ENCODE measurements at regions not wholly inside any gene's neighbourhood (a gene's known extent, or its start where the extent isn't known, plus 50 kb on each side); places are given as distances from the start of the nearest gene placed in this dataset.
"Not testable (repeated sequence)": the region's sequence is repeated elsewhere in the genome, so short reads cannot be mapped to it uniquely, and the experiment has no call there.

DNA sequence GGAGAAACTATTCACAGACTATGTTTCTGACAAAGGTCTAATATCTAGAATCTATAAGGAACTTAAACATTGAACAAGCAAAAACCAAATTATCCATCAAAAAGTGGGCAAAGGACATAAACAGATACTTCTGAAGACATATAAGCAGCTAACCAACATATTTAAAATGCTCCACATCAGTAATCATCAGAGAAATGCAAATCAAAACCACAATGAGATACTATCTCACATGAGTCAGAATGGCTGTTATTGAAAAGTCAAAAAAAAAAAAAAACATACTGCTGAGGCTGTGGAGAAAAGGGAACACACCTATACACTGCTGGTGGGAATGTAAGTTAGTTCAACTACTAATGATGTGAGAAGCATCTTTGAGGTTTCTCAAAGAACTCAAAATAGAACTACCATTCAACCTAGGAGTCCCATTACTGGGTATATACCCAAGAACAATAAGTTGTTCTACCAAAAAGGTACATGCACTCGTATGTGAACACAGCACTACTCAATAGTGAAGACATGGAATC, 220.4 kb upstream of the TFPI start:
- Histone ChIP-seq H3K4me3 (no peak overlapping the region), H3K36me3 (ENCODE audit: insufficient read depth in 1 of 2, low read depth in 1 of 2) (no peaks in the 10 kb centered on the region), H3K9me3 (no peaks in the 10 kb centered on the region), H3K4me1 (no peaks in the 10 kb centered on the region), H3K27ac (no peak overlapping the region), H3K27me3 (ENCODE audit: insufficient read depth in 3 of 3, low read length in 2 of 3) (no peaks in the 10 kb centered on the region)
- intact Hi-C loops (cut with DNase I) = no loop called here
- no peak for DNase-seq
- ATAC-seq = no peak
- WGBS, 3 donors = 89 to 93% (median 91%) methylated on average over 1 of the region's 1 CpG
- TF ChIP-seq CTCF (IDR thresholded peaks at IDR 0.05) = no peak

DNA sequence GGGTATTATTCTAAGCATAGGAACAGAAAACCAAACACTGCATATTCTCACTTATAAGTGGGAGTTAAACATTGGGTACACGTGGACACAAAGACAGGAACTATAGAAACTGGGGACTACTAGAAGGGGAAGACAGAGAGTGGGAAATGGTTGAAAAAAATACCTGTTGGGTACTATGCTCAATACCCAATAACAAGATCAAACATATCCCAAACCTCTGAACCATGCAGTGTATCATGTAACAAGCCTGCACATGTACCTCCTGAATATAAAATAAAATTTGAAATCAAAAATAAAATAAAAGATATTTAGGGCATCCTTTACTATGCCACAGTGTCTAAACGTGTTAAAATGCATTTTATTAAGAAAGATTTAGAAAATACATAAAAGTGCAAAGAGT, 221.0 kb upstream of the TFPI start:
- 69 to 81% (median 76%) methylated on average over 2 of the region's 2 CpGs for WGBS, 3 donors
- Histone ChIP-seq H3K27me3 (ENCODE audit: insufficient read depth in 3 of 3, low read length in 2 of 3) (no peaks in the 10 kb centered on the region), H3K9me3 (no peaks in the 10 kb centered on the region), H3K27ac (no peak overlapping the region), H3K36me3 (ENCODE audit: insufficient read depth in 1 of 2, low read depth in 1 of 2) (no peaks in the 10 kb centered on the region), H3K4me1 (no peaks in the 10 kb centered on the region), H3K4me3 (no peak overlapping the region)
- no peak for TF ChIP-seq CTCF (IDR thresholded peaks at IDR 0.05)
- ATAC-seq = no peak
- DNase-seq = no peak
- intact Hi-C loops (cut with DNase I) = no loop called here

DNA sequence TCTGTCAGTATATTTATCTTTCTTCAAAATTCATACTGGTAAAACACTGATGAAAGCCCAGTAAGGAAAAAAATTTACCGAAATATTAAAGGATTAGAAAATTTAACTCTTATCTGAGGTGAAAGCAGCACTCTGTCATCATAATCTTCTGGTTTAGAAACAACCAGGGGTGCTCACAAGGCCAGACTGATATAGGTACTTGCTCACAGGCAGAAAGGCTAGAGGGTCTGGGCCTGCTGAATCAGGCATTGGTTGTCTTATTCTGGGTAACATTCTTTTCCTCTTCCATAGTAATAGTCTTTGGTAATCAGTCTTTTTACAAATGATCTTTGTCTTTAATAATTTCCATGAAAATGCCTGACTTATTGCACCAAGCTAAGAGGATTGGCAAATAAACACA, 221.4 kb upstream of the TFPI start:
- no peaks in the 10 kb centered on the region for H3K4me1 ChIP-seq
- TF ChIP-seq CTCF (IDR thresholded peaks at IDR 0.05) = no peak
- no peaks in the 10 kb centered on the region for H3K36me3 ChIP-seq (ENCODE audit: insufficient read depth in 1 of 2, low read depth in 1 of 2)
- ATAC-seq = no peak
- intact Hi-C loops (cut with DNase I) = no loop called here
- 69 to 83% (median 79%) methylated on average over 1 of the region's 1 CpG for WGBS, 3 donors
- no peak overlapping the region for H3K4me3 ChIP-seq
- DNase-seq = no peak
- no peaks in the 10 kb centered on the region for H3K9me3 ChIP-seq
- no peak overlapping the region for H3K27ac ChIP-seq
- H3K27me3 ChIP-seq (ENCODE audit: insufficient read depth in 3 of 3, low read length in 2 of 3) = no peaks in the 10 kb centered on the region

GRCh38 chr2:187782301-187782700, 228.1 kb upstream of the TFPI start:
- no peak for TF ChIP-seq CTCF (IDR thresholded peaks at IDR 0.05)
- Histone ChIP-seq H3K4me3 (no peak overlapping the region), H3K36me3 (ENCODE audit: insufficient read depth in 1 of 2, low read depth in 1 of 2) (no peaks in the 10 kb centered on the region), H3K9me3 (no peaks in the 10 kb centered on the region), H3K4me1 (no peaks in the 10 kb centered on the region), H3K27me3 (ENCODE audit: insufficient read depth in 3 of 3, low read length in 2 of 3) (no peaks in the 10 kb centered on the region), H3K27ac (no peak overlapping the region)
- ATAC-seq (no peak), DNase-seq (no peak)
- intact Hi-C loops (cut with DNase I) = no loop called here

DNA sequence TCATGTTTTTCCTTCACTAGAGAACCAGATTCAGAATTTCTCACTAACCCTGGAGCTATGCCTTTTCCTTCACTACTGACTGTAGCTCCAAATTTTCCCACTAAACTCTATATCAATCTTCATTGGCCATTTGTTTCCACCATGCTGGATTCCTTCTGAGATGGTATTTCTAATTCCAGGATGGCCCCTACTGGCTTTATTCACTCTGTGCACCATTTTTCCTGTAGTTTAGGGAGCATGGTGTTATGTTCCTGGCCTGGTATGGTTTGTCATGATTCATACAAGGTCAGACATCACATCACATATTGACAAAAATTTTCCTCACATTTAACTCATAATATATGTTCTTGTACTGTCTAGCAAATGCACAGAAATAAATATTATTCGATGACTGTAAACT, 229.2 kb upstream of the TFPI start:
- TF ChIP-seq CTCF (IDR thresholded peaks at IDR 0.05) = no peak
- WGBS, 3 donors = 93 to 94% (median 93%) methylated on average over 1 of the region's 1 CpG
- intact Hi-C loops (cut with DNase I) = no loop called here
- Histone ChIP-seq H3K4me1 (no peaks in the 10 kb centered on the region), H3K4me3 (no peak overlapping the region), H3K9me3 (no peaks in the 10 kb centered on the region), H3K27me3 (ENCODE audit: insufficient read depth in 3 of 3, low read length in 2 of 3) (no peaks in the 10 kb centered on the region), H3K36me3 (ENCODE audit: insufficient read depth in 1 of 2, low read depth in 1 of 2) (no peaks in the 10 kb centered on the region), H3K27ac (no peak overlapping the region)
- ATAC-seq = no peak
- no peak for DNase-seq

- H3K27me3 ChIP-seq (ENCODE audit: insufficient read depth in 3 of 3, low read length in 2 of 3); H3K4me1 ChIP-seq; H3K27ac ChIP-seq; H3K4me3 ChIP-seq; intact Hi-C loops (cut with DNase I); H3K9me3 ChIP-seq; ATAC-seq; H3K36me3 ChIP-seq (ENCODE audit: insufficient read depth in 1 of 2, low read depth in 1 of 2); DNase-seq: not testable (repeated sequence)
- WGBS, 3 donors = 58 to 64% (median 63%) methylated on average over 3 of the region's 3 CpGs
These were observed 229.9 kb upstream of the TFPI start for GRCh38 chr2:187784138-187784537.
